ENCODE measurements at regions not wholly inside any gene's neighbourhood (a gene's known extent, or its start where the extent isn't known, plus 50 kb on each side); places are given as distances from the start of the nearest gene placed in this dataset.

DNA sequence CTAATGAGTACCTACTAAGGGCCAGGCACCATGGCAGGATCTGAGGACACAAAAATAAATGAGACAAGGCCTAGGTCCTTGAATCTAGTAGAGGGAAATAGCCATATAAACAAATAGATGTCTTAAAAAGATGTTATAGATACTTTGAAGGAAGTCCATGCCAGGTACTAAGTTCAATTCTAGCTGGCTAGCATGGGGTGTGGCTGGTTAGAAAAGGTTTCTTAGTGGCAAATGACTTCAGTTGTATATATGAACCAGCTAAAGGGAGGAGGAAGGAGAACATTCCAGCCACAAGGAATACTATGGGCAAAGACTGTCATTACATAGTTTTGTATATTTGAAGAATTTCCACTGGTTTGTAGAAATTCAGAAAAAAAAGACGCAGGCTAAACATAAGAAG, 133.6 kb upstream of the BMP4 start:
- DNase-seq (ENCODE audit: low read depth in 2 of 2): no peak

DNA sequence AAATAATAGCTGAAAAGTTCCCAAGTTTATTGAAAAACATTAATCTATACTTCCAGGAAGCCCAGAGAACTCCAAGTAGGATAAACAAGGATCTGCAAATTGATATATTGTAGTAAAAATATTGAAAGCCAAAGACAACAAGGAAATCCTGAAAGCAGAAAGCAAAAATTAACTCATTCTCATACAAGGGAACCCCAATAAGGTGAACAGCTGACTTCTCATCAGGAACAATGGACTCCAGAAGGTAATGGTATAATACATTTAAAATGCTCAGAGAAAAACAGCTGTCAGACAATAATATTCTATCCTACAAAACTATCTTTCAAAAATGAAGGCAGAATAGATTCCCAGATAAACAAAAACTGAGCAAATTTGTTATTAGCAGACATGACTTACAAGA, 138.1 kb upstream of the BMP4 start:
- DNase-seq (ENCODE audit: low read depth in 2 of 2): no peak

- no peak for DNase-seq (ENCODE audit: low read depth in 2 of 2)
Observed at GRCh38 chr14:54098536-54098935, 141.9 kb upstream of the BMP4 start.

DNA sequence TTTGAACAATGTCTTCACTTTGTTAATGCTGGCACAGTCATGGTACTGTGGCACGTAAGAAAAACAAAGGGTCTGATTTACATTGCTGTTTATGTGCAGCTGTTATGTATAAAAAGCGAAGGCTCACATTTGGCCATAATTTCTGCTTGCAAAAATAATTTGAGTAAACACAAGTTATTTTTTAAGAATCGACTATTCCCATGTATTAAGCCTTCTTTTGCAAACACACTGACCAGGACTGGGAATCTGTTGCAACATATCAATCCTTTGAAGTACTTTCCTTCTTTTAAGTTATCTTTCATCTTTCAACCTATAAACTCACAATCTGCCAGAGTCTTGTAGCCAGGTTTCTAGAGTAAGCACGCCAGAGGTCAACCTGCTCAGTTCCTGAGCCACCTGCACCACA, 145.4 kb upstream of the BMP4 start:
- DNase-seq (ENCODE audit: low read depth in 2 of 2): no peak

GRCh38 chr14:54102530-54102929, 145.9 kb upstream of the BMP4 start:
- no peak for DNase-seq (ENCODE audit: low read depth in 2 of 2)

GRCh38 chr14:54104601-54105145, 148.0 kb upstream of the BMP4 start:
- no peak for DNase-seq (ENCODE audit: low read depth in 2 of 2)

- DNase-seq (ENCODE audit: low read depth in 2 of 2): no peak
Observed at GRCh38 chr14:54105406-54105805, 148.8 kb upstream of the BMP4 start.

- DNase-seq (ENCODE audit: low read depth in 2 of 2): no peak
Observed at GRCh38 chr14:54105898-54106297, 149.3 kb upstream of the BMP4 start.

GRCh38 chr14:54106661-54107377, 150.2 kb upstream of the BMP4 start:
- DNase-seq (ENCODE audit: low read depth in 2 of 2): no peak

GRCh38 chr14:54108481-54109471, 152.2 kb upstream of the BMP4 start:
- no peak for DNase-seq (ENCODE audit: low read depth in 2 of 2)

DNA sequence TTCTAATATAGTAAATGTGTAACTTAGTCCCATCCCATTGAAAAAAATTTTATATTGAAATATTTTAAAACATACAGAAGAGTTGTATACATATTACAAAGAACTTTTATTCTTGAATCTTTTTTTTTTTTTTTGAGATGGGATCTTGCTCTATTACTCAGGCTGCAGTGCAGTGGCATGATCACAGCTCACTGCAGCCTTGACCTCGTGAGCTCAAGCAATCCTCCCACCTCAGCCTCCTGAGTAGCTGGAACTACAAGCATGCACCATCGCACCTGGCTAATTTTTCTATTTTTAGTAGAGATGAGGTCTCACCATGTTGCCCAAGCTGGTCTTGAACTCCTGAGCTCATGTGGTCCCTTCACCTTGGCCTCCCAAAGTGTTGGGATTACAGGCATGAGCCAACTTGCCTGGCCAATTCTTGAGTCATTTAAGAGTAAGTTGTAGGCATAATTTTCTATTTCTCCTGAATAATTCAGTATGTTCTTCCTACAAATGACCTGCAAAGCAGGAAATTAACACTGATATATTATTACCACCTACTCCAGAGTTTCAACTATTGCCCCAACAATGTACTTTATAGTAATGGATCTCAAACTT, 153.0 kb upstream of the BMP4 start:
- DNase-seq (ENCODE audit: low read depth in 2 of 2): no peak

- DNase-seq (ENCODE audit: low read depth in 2 of 2): no peak
Observed at GRCh38 chr14:54114941-54115340, 158.3 kb upstream of the BMP4 start.

DNA sequence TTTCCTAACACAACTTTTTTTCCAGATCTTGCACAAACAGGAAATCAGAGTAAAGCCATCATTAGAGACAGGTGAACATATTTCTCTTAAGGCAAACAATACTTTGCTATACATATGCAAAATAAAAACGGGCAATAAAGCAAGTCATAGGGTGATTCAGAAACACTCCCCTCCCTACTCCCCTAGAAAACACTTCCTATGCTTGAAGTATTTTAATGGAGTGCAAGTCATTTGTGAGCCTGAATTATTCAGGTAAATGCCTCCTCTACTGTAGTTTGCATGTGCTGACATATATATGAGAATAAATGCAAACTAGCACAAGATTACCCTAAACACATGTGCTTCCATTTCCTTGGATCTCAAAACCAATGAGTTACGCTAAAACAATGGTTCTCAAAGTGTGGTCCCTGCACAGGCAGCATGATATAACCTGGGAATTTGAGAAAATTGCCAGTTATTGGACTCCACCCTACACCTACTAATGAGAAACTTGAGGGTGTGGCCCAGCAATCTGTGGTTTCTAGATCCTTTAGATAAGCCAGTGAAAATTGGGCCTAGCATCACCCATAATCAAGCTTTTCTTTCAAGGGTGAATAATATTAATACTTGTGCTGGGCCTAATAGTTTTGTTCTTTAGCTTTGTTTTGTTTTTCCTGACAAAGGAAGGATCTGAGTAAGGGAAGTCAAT, 159.7 kb upstream of the BMP4 start:
- DNase-seq (ENCODE audit: low read depth in 2 of 2): no peak

DNA sequence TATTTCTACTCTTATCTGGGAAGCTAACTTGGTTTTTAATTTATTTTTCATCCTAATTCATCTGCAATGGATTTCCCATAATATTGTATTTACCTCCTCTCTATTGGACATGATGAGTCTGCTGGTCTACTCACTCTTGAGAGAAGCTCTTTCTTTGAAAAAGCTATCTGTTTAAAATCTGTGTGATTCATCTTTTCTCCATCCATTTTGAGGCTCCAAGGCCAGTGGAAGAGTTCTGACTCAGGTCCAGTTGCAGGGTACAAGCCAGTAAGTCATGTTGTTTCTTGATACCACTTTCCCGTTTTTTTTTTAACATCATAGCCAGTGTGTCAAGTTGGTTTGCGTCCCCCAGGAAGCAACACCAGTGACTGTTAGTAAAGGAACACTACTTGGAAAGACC, 160.3 kb upstream of the BMP4 start:
- no peak for DNase-seq (ENCODE audit: low read depth in 2 of 2)

GRCh38 chr14:54117396-54117795, 160.8 kb upstream of the BMP4 start:
- no peak for DNase-seq (ENCODE audit: low read depth in 2 of 2)

DNA sequence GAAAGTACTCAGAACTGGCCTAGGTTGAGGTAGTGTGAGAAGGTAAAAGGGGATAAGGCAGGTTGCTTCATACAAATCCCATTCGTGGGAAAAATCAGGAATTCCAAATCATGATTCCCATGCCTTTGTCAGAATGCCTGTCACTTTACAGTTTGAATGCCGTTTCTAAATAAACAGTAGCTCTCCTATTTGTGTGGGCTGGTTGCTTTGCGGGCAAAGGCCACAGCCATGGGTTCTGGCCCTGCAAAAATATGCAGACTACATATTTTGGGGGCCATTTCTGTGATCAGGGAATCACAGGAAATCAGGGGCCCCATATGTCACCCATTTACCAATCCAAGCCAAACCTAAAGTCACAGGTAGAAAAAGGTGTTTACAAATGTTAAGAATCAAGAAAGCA, 161.3 kb upstream of the BMP4 start:
- DNase-seq (ENCODE audit: low read depth in 2 of 2): no peak

DNA sequence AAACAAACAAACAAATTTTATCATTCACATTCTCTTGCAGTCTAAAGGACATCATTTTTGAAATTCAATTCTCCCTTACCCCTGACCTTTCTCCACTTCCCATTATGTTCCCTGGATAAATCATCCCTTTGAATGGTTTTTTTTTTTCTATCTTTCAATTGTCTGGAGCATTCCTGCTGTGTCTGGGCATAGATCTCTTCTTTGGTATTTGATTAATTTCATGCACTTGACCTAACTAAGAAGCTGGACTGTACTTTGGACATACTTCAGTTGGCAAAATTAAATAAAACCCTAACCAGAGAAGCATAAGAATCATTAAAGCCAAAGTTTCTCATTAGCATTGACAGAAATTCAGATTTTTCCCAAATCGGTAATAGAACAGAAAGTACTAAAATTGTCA, 163.6 kb upstream of the BMP4 start:
- no peak for DNase-seq (ENCODE audit: low read depth in 2 of 2)

- no peak for DNase-seq (ENCODE audit: low read depth in 2 of 2)
Observed at GRCh38 chr14:54121466-54122027, 164.9 kb upstream of the BMP4 start.

- no peak for DNase-seq (ENCODE audit: low read depth in 2 of 2)
Observed at GRCh38 chr14:54123841-54124240, 167.2 kb upstream of the BMP4 start.

DNA sequence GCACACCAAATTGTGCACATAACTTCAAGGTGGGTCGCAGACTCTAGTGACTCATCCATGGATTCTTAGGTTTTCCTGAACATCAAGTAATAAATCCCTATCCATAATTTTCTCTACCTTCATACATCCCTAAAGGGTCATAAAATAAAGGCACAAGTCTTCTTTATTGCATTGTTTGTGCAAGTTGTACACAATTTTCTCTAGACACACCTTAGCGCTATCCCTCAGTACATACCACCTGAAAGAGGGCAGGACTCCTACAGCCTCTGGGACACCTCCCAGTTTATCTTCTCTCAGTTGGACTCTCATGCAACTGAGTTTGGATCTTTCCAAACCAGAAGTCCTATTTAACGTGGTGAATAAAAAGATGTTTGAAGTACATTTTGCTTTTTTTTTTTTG, 168.5 kb upstream of the BMP4 start:
- no peak for DNase-seq (ENCODE audit: low read depth in 2 of 2)

DNA sequence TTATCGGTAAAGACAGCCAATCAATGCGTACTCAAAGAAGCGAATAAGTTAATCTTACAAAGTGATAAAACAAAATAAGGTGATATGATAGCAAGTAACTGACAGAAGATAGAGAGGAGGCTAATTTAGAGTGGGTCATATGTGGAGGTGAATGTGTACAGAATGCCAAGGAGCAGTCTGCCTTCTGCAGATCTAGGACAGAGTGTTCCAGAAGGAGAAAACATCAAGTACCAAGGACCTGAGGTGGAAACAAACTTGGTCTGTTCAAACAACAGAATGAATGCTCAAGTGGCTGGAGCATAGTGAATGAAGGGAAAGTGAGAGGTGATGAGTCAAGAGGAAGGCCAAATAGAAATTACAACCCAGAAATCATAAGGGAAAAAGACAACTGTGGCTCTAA, 170.3 kb upstream of the BMP4 start:
- DNase-seq (ENCODE audit: low read depth in 2 of 2): no peak
